A549 (cell line): ENCODE measurements at regions not wholly inside any gene's neighbourhood (a gene's known extent, or its start where the extent isn't known, plus 50 kb on each side); places are given as distances from the start of the nearest gene placed in this dataset.

Source experiments
- ATAC-seq, 2 experiments: fragments of 200-7000 bp in 1 of 2; fragments of >200 bp in 1 of 2; cut with Nextera tagmentation in 1 of 2; cut with Tn5 transposase in 1 of 2; 3 replicates each; pipeline versions ENCODE4 v1.8.0 to v1.9.1; 2018 to 2020; ENCODE audit warnings: mild to moderate bottlenecking in 1 of 2, moderate library complexity in 1 of 2
- CTCF ChIA-PET: fragments of 300-600 bp; sonication (Branson Sonifier 250); formaldehyde crosslinking; extraction: SDS; loops from one replicate; lab custom pipeline; 2021; ENCODE audit warnings: antibody characterized with exemption, inconsistent platforms; lab: Yijun Ruan, JAX
- POLR2A ChIA-PET: fragments of 350-600 bp; formaldehyde crosslinking; extraction: SDS; loops from one replicate; lab custom pipeline; 2021; ENCODE audit warnings: antibody characterized with exemption, inconsistent platforms; lab: Yijun Ruan, JAX
- DNase-seq, 2 experiments: peaks; one replicate each; pipeline versions ENCODE4 v3.0.0 to v3.0.0-alpha.2; 2011 to 2016; ENCODE audit warnings: low read depth in 1 of 2, low spot score in 1 of 2
- FAIRE-seq: peaks from 2 replicates; lab custom pipeline; 2011; peaks lifted over from hg19 to GRCh38; lab: Jason Lieb, UNC
- H3K27ac ChIP-seq, 2 experiments: fragments of >200 bp; sonication (Bioruptor Twin); formaldehyde crosslinking; 3 replicates each; pipeline ENCODE4 v1.5.1; 2016 to 2017
- H3K4me1 ChIP-seq: fragments of >200 bp; sonication (Bioruptor Twin); formaldehyde crosslinking; 3 replicates; pipeline ENCODE4 v1.6.1; 2016
- H3K4me2 ChIP-seq: fragments of >200 bp; sonication (Bioruptor Twin); formaldehyde crosslinking; 3 replicates; pipeline ENCODE4 v1.6.1; 2016
- H3K4me3 ChIP-seq: fragments of >200 bp; sonication (Bioruptor Twin); formaldehyde crosslinking; 3 replicates; pipeline ENCODE4 v1.5.1; 2016
- H3K9me3 ChIP-seq: fragments of >200 bp; sonication (Bioruptor Twin); formaldehyde crosslinking; 3 replicates; pipeline ENCODE4 v1.6.1; 2016
- CHD2 ChIP-seq: fragments of 150-350 bp; IDR thresholded peaks from 2 replicates; pipeline ENCODE4 v1.6.1; 2014; ENCODE audit warnings: low read length; ENCODE audit not compliant: partially characterized antibody
- CTCF ChIP-seq: fragments of >200 bp; sonication (Bioruptor Twin); formaldehyde crosslinking; IDR thresholded peaks from 3 replicates; pipeline ENCODE4 v1.5.1; 2016
- EHF ChIP-seq: fragments of 250-450 bp; sonication (Bioruptor Pico); IDR thresholded peaks from 2 replicates; pipeline ENCODE4 v1.5.0; 2020; ENCODE audit warnings: mild to moderate bottlenecking
- ESRRA ChIP-seq: fragments of 150-350 bp; IDR thresholded peaks from 2 replicates; pipeline ENCODE4 v1.6.1; 2014; ENCODE audit warnings: mild to moderate bottlenecking, low read length, borderline replicate concordance
- FOXS1 ChIP-seq: fragments of 250-450 bp; sonication (Bioruptor Pico); IDR thresholded peaks from 2 replicates; pipeline ENCODE4 v1.5.0; 2020; ENCODE audit warnings: mild to moderate bottlenecking, moderate library complexity
- GATA3 ChIP-seq: IDR thresholded peaks from 2 replicates; pipeline ENCODE4 v1.6.1; 2012; ENCODE audit warnings: borderline replicate concordance
- HOXA7 ChIP-seq: fragments of 250-450 bp; sonication (Bioruptor Pico); IDR thresholded peaks from 2 replicates; pipeline ENCODE4 v1.5.0; 2020; ENCODE audit warnings: mild to moderate bottlenecking, moderate library complexity
- HOXB13 ChIP-seq: fragments of 250-450 bp; sonication (Bioruptor Pico); IDR thresholded peaks from 2 replicates; pipeline ENCODE4 v1.5.0; 2020; ENCODE audit warnings: low read depth, mild to moderate bottlenecking, moderate library complexity
- HOXB5 ChIP-seq: fragments of 250-450 bp; sonication (Bioruptor Pico); IDR thresholded peaks from 2 replicates; pipeline ENCODE4 v1.5.0; 2020; ENCODE audit warnings: mild to moderate bottlenecking, moderate library complexity
- JUN ChIP-seq, 2 experiments: fragments of >200 bp; sonication (Bioruptor Twin); formaldehyde crosslinking; IDR thresholded peaks; 2 replicates in 1 of 2; 3 replicates in 1 of 2; pipeline ENCODE4 v1.6.1; 2016 to 2017
- POLR2AphosphoS2 ChIP-seq: conservative IDR thresholded peaks from 2 replicates; pipeline ENCODE4 v1.6.1; 2012; ENCODE audit warnings: low read length, improper control_type of control experiment, inconsistent platforms
- RARB ChIP-seq: fragments of 250-450 bp; sonication (Bioruptor Pico); IDR thresholded peaks from 2 replicates; pipeline ENCODE4 v1.8.0; 2021; ENCODE audit warnings: mild to moderate bottlenecking, moderate library complexity
- RNF2 ChIP-seq: fragments of 200-600 bp; sonication (generic); IDR thresholded peaks from 2 replicates; pipeline ENCODE4 v1.6.1; 2016; ENCODE audit warnings: low read depth, mild to moderate bottlenecking, antibody characterized with exemption, moderate library complexity, borderline replicate concordance
- ZSCAN20 ChIP-seq: fragments of 250-450 bp; sonication (Bioruptor Pico); IDR thresholded peaks from 2 replicates; pipeline ENCODE4 v1.8.0; 2022; ENCODE audit warnings: mild to moderate bottlenecking, moderate library complexity
- WGBS: methylation state at CpG from one replicate; pipeline ENCODE4 v1.1.6; 2017; ENCODE audit errors: missing lambda C conversion rate; 5-methylcytosine and 5-hydroxymethylcytosine counted together
- TF ChIP-seq, protein P1 (sequence below): fragments of 250-450 bp; sonication (Bioruptor Pico); IDR thresholded peaks from 2 replicates; pipeline ENCODE4 v1.5.0; 2021; ENCODE audit warnings: mild to moderate bottlenecking, moderate library complexity, borderline replicate concordance
- TF ChIP-seq, protein P2 (sequence below): fragments of 250-450 bp; sonication (Bioruptor Pico); IDR thresholded peaks from 2 replicates; pipeline ENCODE4 v1.5.0; 2020; ENCODE audit warnings: low read depth, mild to moderate bottlenecking, moderate library complexity

- H3K4me1 ChIP-seq: no peaks in the 10 kb centered on the region
- CTCF ChIA-PET: no interaction called here
- TF ChIP-seq RNF2 (no peak), POLR2AphosphoS2 (no peak), EHF (CRISPR knock-in tag) (no peak), RARB (CRISPR knock-in tag) (no peak), HOXB13 (CRISPR knock-in tag) (no peak)
- TF ChIP-seq, protein P1, sequence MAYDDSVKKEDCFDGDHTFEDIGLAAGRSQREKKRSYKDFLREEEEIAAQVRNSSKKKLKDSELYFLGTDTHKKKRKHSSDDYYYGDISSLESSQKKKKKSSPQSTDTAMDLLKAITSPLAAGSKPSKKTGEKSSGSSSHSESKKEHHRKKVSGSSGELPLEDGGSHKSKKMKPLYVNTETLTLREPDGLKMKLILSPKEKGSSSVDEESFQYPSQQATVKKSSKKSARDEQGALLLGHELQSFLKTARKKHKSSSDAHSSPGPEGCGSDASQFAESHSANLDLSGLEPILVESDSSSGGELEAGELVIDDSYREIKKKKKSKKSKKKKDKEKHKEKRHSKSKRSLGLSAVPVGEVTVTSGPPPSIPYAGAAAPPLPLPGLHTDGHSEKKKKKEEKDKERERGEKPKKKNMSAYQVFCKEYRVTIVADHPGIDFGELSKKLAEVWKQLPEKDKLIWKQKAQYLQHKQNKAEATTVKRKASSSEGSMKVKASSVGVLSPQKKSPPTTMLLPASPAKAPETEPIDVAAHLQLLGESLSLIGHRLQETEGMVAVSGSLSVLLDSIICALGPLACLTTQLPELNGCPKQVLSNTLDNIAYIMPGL (CRISPR knock-in tag): no peak
- TF ChIP-seq, protein P2, sequence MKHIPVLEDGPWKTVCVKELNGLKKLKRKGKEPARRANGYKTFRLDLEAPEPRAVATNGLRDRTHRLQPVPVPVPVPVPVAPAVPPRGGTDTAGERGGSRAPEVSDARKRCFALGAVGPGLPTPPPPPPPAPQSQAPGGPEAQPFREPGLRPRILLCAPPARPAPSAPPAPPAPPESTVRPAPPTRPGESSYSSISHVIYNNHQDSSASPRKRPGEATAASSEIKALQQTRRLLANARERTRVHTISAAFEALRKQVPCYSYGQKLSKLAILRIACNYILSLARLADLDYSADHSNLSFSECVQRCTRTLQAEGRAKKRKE (CRISPR knock-in tag): no peak
- TF ChIP-seq, all 56 proteins: peak for 0
- FAIRE-seq (no peak), DNase-seq (no peak), ATAC-seq (no peak)
- Histone ChIP-seq H3K4me3 (no peak overlapping the region), H3K9me3 (no peaks in the 10 kb centered on the region), H3K4me2 (no peak overlapping the region), H3K27ac (no peak overlapping the region)
- 12% methylated on average over 5 of the region's 5 CpGs for WGBS
- POLR2A ChIA-PET: no interaction called here
Observed at GRCh38 chr5:52598968-52599367, 188.7 kb upstream of the ITGA1 start.

- no peaks in the 10 kb centered on the region for H3K9me3 ChIP-seq
- H3K27ac ChIP-seq: no peak overlapping the region
- TF ChIP-seq ZSCAN20 (CRISPR knock-in tag) (no peak), HOXA7 (CRISPR knock-in tag) (no peak), ESRRA (no peak), RNF2 (no peak), HOXB5 (CRISPR knock-in tag) (no peak), GATA3 (no peak), HOXB13 (CRISPR knock-in tag) (no peak), CTCF (no peak), FOXS1 (CRISPR knock-in tag) (no peak), CHD2 (no peak), JUN (IDR thresholded peaks at IDR 0.05) (no peak)
- TF ChIP-seq, all 56 proteins: peak for 0
- no peak overlapping the region for H3K4me3 ChIP-seq
- no peak overlapping the region for H3K4me2 ChIP-seq
- CTCF ChIA-PET: interaction anchor here (0.7 kb wide), 1 partner anchor 485 kb away, joined by 3 read pairs; no protein-coding TSS in a partner anchor
- FAIRE-seq (no peak), DNase-seq (no peak), ATAC-seq (no peak)
- WGBS: 11% methylated on average over 5 of the region's 5 CpGs
- POLR2A ChIA-PET: no interaction called here
- no peaks in the 10 kb centered on the region for H3K4me1 ChIP-seq
Observed at GRCh38 chr5:52603778-52604554, 183.8 kb upstream of the ITGA1 start.
